ENCODE measurements at regions not wholly inside any gene's neighbourhood (a gene's known extent, or its start where the extent isn't known, plus 50 kb on each side); places are given as distances from the start of the nearest gene placed in this dataset.

GRCh38 chr7:69349291-69349690 lies 249.0 kb upstream of the AUTS2 start:
- no peak for TF ChIP-seq CTCF (IDR thresholded peaks at IDR 0.05)
- H3K9me3 ChIP-seq: no peaks in the 10 kb centered on the region
- no peaks in the 10 kb centered on the region for H3K27me3 ChIP-seq
- H3K36me3 ChIP-seq: no peaks in the 10 kb centered on the region
- DNase-seq (ENCODE audit: low spot score in 2 of 2): no peak
- H3K27ac ChIP-seq: no peak overlapping the region
- no peak overlapping the region for H3K4me3 ChIP-seq
- intact Hi-C loops (cut with DNase I): no loop called here
- no peaks in the 10 kb centered on the region for H3K4me1 ChIP-seq

GRCh38 chr7:69358163-69358821 lies 240.0 kb upstream of the AUTS2 start:
- Histone ChIP-seq H3K36me3 (no peaks in the 10 kb centered on the region), H3K4me1 (no peaks in the 10 kb centered on the region), H3K27ac (no peak overlapping the region), H3K27me3 (no peaks in the 10 kb centered on the region), H3K4me3 (no peak overlapping the region), H3K9me3 (no peaks in the 10 kb centered on the region)
- no peak for TF ChIP-seq CTCF (IDR thresholded peaks at IDR 0.05)
- no peak for DNase-seq (ENCODE audit: low spot score in 2 of 2)
- intact Hi-C loops (cut with DNase I): no loop called here

DNA sequence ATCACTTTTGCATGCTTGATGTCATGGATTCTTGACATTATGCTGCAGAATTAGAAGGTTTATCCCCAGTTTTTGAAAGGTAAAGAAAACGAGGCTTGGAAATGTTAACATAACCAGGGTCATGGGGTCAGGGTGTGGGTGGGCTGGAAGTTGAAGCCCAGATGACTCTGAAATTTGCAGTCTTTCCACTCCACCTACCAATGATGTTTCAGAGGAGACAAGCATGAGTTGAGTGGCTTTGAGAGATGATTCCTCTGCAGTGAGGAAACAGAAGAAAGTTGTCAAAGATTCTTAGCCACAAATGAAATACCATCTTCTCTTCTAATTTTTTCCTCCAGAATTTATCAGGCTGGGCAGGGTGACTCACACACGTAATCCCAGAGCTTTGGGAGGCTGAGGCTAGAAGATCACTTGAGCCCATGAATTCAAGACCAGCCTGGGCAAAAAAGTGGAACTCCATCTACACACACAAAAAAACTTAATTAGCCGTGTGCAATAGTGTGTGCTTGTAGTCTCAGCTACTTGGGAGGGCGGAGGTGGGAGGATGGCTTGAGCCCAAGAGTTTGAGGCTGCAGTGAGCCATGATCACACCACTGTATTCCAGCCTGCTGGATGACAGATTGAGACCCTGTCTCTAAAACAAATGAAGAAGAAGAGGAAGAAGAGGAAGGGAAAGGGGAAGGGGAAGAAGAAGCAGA lies 239.1 kb upstream of the AUTS2 start:
- intact Hi-C loops (cut with DNase I): no loop called here
- no peak for DNase-seq (ENCODE audit: low spot score in 2 of 2)
- no peak for TF ChIP-seq CTCF (IDR thresholded peaks at IDR 0.05)
- H3K4me3 ChIP-seq: no peak overlapping the region
- H3K27ac ChIP-seq: no peak overlapping the region
- no peaks in the 10 kb centered on the region for H3K36me3 ChIP-seq
- H3K9me3 ChIP-seq: no peaks in the 10 kb centered on the region
- H3K4me1 ChIP-seq: no peaks in the 10 kb centered on the region
- H3K27me3 ChIP-seq: no peaks in the 10 kb centered on the region

- H3K4me1 ChIP-seq: no peaks in the 10 kb centered on the region
- no peak for DNase-seq (ENCODE audit: low spot score in 2 of 2)
- H3K27ac ChIP-seq: no peak overlapping the region
- no peaks in the 10 kb centered on the region for H3K9me3 ChIP-seq
- no peak for TF ChIP-seq CTCF (IDR thresholded peaks at IDR 0.05)
- H3K27me3 ChIP-seq: no peaks in the 10 kb centered on the region
- H3K4me3 ChIP-seq: no peak overlapping the region
- intact Hi-C loops (cut with DNase I): no loop called here
- H3K36me3 ChIP-seq: no peaks in the 10 kb centered on the region
These were observed 237.4 kb upstream of the AUTS2 start for GRCh38 chr7:69360913-69361312.

DNA sequence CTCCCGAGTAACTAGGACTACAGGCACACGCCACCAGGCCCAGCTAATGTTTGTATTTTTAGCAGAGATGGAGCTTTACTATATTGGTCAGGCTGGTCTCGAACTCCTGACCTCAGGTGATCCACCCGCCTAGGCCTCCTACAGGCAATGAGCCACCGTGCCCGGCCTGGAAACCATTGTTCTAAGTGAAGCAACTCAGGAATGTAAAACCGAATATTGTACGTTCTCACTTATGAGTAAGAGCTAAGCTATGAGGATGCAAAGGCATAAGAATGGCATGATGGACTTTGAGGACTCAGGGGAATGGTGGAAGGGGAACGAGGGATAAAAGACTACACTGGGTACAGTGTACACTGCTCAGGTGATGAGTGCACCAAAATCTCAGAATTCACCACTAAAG lies 235.1 kb upstream of the AUTS2 start:
- H3K36me3 ChIP-seq: no peaks in the 10 kb centered on the region
- intact Hi-C loops (cut with DNase I): no loop called here
- no peak for TF ChIP-seq CTCF (IDR thresholded peaks at IDR 0.05)
- no peaks in the 10 kb centered on the region for H3K27me3 ChIP-seq
- no peaks in the 10 kb centered on the region for H3K4me1 ChIP-seq
- H3K27ac ChIP-seq: no peak overlapping the region
- H3K9me3 ChIP-seq: no peaks in the 10 kb centered on the region
- DNase-seq (ENCODE audit: low spot score in 2 of 2): no peak
- no peak overlapping the region for H3K4me3 ChIP-seq
